Endodermal cell (in vitro differentiated cells): ENCODE measurements at regions not wholly inside any gene's neighbourhood (a gene's known extent, or its start where the extent isn't known, plus 50 kb on each side); places are given as distances from the start of the nearest gene placed in this dataset.
A peak's percentile ranks its signal among the peaks of the same experiment; 100 is the strongest.

Experiments
- DNase-seq: peaks from one replicate; pipeline ENCODE4 v3.0.0-alpha.2; 2017
- H3K27ac ChIP-seq: 2 replicates; pipeline ENCODE4 v1.5.1; 2013; ENCODE audit warnings: mild to moderate bottlenecking, low read depth, low read length, moderate library complexity
- H3K27me3 ChIP-seq: 2 replicates; pipeline ENCODE4 v1.6.1; 2013; ENCODE audit warnings: mild to moderate bottlenecking, low read length, moderate library complexity; ENCODE audit not compliant: insufficient read depth, control insufficient read depth, poor library complexity, severe bottlenecking
- H3K36me3 ChIP-seq: 2 replicates; pipeline ENCODE4 v1.7.0; 2013; ENCODE audit warnings: mild to moderate bottlenecking, low read length, moderate library complexity; ENCODE audit not compliant: control insufficient read depth, insufficient read depth
- H3K4me1 ChIP-seq: one replicate; pipeline ENCODE4 v1.7.0; 2013; ENCODE audit warnings: low read length; ENCODE audit not compliant: control insufficient read depth, insufficient read depth
- H3K4me3 ChIP-seq: 2 replicates; pipeline ENCODE4 v1.5.1; 2013; ENCODE audit warnings: mild to moderate bottlenecking, low read length, moderate library complexity
- H3K9ac ChIP-seq: 2 replicates; pipeline ENCODE4 v1.6.1; 2013; ENCODE audit warnings: mild to moderate bottlenecking, low read length, moderate library complexity; ENCODE audit not compliant: poor library complexity, severe bottlenecking; ENCODE audit errors: extremely low read depth
- H3K9me3 ChIP-seq: 2 replicates; pipeline ENCODE4 v1.6.1; 2013; ENCODE audit warnings: mild to moderate bottlenecking, low read length, moderate library complexity; ENCODE audit not compliant: control insufficient read depth
- H3K27ac Mint-ChIP-seq: 2 replicates; pipeline ENCODE4 v1.8.0; 2020; ENCODE audit warnings: mixed read lengths
- H3K27me3 Mint-ChIP-seq: 2 replicates; pipeline ENCODE4 v1.8.0; 2021; ENCODE audit warnings: mild to moderate bottlenecking, mixed read lengths; ENCODE audit not compliant: insufficient read depth
- H3K36me3 Mint-ChIP-seq: 2 replicates; pipeline ENCODE4 v1.8.0; 2020; ENCODE audit warnings: low read depth, mixed read lengths
- H3K4me1 Mint-ChIP-seq: 2 replicates; pipeline ENCODE4 v1.8.0; 2020; ENCODE audit warnings: mixed read lengths
- H3K4me3 Mint-ChIP-seq: 2 replicates; pipeline ENCODE4 v1.8.0; 2020; ENCODE audit warnings: mild to moderate bottlenecking, moderate library complexity, mixed read lengths
- H3K9me3 Mint-ChIP-seq: 2 replicates; pipeline ENCODE4 v1.8.0; 2020; ENCODE audit warnings: mild to moderate bottlenecking, mixed read lengths
- WGBS, 2 experiments: methylation state at CpG; one replicate each; pipeline versions ENCODE4 v1.1.5 to v1.1.7; 2013; ENCODE audit warnings: missing lambda C conversion rate in 2 of 2, mixed read lengths in 1 of 2; ENCODE audit not compliant: insufficient coverage in 1 of 2, insufficient read length in 1 of 2; 5-methylcytosine and 5-hydroxymethylcytosine counted together
- TF ChIP-seq, protein P1 (sequence below): fragments of 200-600 bp; sonication (generic); conservative IDR thresholded peaks from 2 replicates; pipeline ENCODE4 v1.5.0; 2021; ENCODE audit warnings: antibody characterized with exemption, mild to moderate bottlenecking

DNA sequence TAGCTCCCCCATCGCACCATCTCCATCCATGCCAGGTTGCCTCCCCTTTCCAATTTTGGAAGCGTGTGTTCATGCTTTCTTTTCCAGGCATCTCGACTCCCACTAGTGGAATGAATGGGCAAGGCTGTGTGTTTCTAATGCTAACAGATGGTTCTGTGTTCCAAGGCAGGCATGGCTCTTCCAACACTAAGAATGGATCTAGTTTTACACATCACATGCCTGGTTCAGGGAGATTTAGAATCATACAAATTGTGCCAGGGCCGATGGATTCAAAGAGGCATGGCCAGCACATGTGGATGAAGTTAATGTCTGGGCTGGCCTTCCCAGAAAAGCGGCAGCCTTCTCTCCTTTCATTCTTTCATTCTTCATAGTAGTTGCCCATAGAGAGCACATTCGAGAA is 438.7 kb downstream of the PRDM2 start:
- TF ChIP-seq, protein P1, sequence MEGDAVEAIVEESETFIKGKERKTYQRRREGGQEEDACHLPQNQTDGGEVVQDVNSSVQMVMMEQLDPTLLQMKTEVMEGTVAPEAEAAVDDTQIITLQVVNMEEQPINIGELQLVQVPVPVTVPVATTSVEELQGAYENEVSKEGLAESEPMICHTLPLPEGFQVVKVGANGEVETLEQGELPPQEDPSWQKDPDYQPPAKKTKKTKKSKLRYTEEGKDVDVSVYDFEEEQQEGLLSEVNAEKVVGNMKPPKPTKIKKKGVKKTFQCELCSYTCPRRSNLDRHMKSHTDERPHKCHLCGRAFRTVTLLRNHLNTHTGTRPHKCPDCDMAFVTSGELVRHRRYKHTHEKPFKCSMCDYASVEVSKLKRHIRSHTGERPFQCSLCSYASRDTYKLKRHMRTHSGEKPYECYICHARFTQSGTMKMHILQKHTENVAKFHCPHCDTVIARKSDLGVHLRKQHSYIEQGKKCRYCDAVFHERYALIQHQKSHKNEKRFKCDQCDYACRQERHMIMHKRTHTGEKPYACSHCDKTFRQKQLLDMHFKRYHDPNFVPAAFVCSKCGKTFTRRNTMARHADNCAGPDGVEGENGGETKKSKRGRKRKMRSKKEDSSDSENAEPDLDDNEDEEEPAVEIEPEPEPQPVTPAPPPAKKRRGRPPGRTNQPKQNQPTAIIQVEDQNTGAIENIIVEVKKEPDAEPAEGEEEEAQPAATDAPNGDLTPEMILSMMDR = peak; percentile 28
- no peak for DNase-seq
- Histone ChIP-seq H3K4me1 (no peaks in the 10 kb centered on the region), H3K27ac (no peak overlapping the region), H3K9ac (no peak overlapping the region), H3K27me3 (peaks cover 100% of the 10 kb centered on the region), H3K36me3 (no peaks in the 10 kb centered on the region), H3K9me3 (no peaks in the 10 kb centered on the region), H3K4me3 (no peak overlapping the region)
- WGBS, 2 experiments = 91 to 97% methylated on average over 3 to 6 of the region's 6 CpGs
- Mint-ChIP-seq H3K4me1 (peaks cover 12% of the 10 kb centered on the region), H3K27me3 (peaks cover 65% of the 10 kb centered on the region), H3K4me3 (no peak overlapping the region), H3K9me3 (no peaks in the 10 kb centered on the region), H3K36me3 (no peaks in the 10 kb centered on the region), H3K27ac (no peak overlapping the region)

DNA sequence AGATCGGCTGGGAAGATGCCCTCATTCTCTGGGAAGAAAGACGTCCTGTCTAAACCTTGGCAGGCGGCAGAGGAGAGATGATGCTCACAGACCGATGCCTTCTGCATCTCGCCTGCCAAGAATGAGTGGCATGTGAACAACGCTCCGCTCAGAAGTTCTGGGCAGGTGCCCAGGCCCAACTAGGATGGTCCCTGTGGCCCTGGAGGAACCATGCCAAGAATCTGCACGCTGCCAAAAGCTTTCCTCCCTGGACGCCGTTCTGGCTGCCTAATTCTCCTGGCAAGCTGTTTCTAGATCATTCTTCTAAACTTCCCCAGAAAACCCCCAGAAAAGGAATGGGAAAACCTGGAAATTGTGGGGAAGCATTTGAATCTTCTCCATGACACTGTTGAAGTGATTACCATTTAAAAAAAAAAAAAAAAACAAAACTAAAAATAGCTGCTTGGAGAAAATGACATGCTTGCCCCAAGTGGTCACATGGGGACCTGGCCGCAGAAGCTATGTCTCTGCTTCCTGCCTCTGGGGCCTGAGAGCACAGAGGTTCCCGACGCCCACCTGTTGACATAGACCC is 440.9 kb downstream of the PRDM2 start:
- TF ChIP-seq, protein P1 = peak; percentile 26
- Mint-ChIP-seq H3K27me3 (peaks cover 65% of the 10 kb centered on the region), H3K27ac (no peak overlapping the region), H3K36me3 (no peaks in the 10 kb centered on the region), H3K4me1 (peaks cover 9% of the 10 kb centered on the region), H3K4me3 (no peak overlapping the region), H3K9me3 (no peaks in the 10 kb centered on the region)
- H3K9me3 ChIP-seq = no peaks in the 10 kb centered on the region
- H3K9ac ChIP-seq = no peak overlapping the region
- H3K36me3 ChIP-seq = no peaks in the 10 kb centered on the region
- H3K4me3 ChIP-seq = no peak overlapping the region
- H3K27ac ChIP-seq = no peak overlapping the region
- no peak for DNase-seq
- 90 to 99% methylated on average over 9 to 13 of the region's 13 CpGs for WGBS, 2 experiments
- H3K27me3 ChIP-seq = peaks cover 99% of the 10 kb centered on the region
- H3K4me1 ChIP-seq = no peaks in the 10 kb centered on the region

DNA sequence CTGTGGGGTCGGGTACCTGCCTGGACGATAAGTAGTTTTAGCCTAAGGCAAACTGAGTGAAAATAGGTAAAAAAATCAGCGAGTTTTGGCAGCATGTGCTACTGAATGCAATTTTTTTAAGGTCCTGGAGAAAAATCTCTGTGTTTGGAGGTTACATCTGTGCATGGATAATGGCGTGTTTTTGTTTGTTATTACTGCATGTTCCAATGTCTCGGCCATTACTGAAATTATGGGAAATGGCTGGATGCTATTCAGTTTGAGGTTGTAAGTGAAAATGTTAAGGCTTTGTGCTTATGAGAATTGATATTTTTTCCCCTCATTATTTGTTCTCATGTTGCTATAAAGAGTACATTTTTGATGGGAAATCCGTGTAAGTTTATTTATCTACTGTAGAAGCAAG is 441.7 kb downstream of the PRDM2 start:
- no peaks in the 10 kb centered on the region for H3K36me3 ChIP-seq
- H3K4me3 ChIP-seq = no peak overlapping the region
- no peak overlapping the region for H3K9ac ChIP-seq
- no peaks in the 10 kb centered on the region for H3K9me3 Mint-ChIP-seq
- H3K27me3 ChIP-seq = peaks cover 96% of the 10 kb centered on the region
- H3K4me3 Mint-ChIP-seq = no peak overlapping the region
- no peaks in the 10 kb centered on the region for H3K9me3 ChIP-seq
- TF ChIP-seq, protein P1 = no peak
- no peaks in the 10 kb centered on the region for H3K4me1 ChIP-seq
- H3K36me3 Mint-ChIP-seq = no peaks in the 10 kb centered on the region
- WGBS, 2 experiments = 86 to 90% methylated on average over 5 to 6 of the region's 6 CpGs
- H3K27ac Mint-ChIP-seq = no peak overlapping the region
- no peak for DNase-seq
- peaks cover 1% of the 10 kb centered on the region for H3K4me1 Mint-ChIP-seq
- peaks cover 64% of the 10 kb centered on the region for H3K27me3 Mint-ChIP-seq
- no peak overlapping the region for H3K27ac ChIP-seq
